H1 (cell line): ENCODE measurements at regions not wholly inside any gene's neighbourhood (a gene's known extent, or its start where the extent isn't known, plus 50 kb on each side); places are given as distances from the start of the nearest gene placed in this dataset.

Source experiments
- TCF12 ChIP-seq: IDR thresholded peaks from 2 replicates; pipeline ENCODE4 v1.6.1; 2011; ENCODE audit warnings: low read depth, mild to moderate bottlenecking, low read length

DNA sequence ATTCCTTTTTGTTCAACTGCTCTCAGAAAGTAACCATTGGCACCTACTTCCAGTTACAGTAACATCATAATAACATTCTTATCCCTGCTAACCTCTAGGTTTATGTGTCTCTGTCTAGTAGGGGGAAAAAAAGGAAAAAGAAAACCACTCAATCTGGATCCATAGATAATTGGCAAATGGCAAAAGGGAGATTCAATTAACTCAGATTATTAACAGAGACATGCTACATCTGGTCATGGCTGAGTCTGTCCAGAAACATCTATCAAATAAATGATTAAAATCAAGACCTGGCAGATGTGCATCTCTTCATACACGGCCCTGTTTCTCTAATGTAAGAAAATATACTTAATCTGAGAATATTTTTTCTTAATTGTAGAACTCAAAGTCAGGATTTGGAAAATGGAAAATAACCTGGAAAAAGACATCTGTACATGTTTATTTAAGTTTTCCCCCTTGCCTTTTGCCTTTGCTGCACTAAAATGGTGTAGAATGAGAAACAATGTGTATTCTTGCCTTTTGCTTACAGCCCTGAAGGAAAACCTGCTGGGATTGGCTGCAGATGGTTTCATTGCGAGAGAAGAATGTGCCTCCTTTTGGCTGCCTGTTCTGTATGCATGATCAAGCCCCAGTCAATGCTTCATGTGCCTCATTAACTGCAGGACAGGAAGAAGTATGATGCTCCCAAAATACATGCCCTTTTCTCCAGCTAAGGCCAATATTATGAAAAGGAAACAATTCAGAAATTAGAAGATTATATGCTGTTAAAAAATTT lies 921.6 kb upstream of the PCDH20 start (continued):
- no peak for TF ChIP-seq TCF12
